ENCODE measurements at regions not wholly inside any gene's neighbourhood (a gene's known extent, or its start where the extent isn't known, plus 50 kb on each side); places are given as distances from the start of the nearest gene placed in this dataset.

DNA sequence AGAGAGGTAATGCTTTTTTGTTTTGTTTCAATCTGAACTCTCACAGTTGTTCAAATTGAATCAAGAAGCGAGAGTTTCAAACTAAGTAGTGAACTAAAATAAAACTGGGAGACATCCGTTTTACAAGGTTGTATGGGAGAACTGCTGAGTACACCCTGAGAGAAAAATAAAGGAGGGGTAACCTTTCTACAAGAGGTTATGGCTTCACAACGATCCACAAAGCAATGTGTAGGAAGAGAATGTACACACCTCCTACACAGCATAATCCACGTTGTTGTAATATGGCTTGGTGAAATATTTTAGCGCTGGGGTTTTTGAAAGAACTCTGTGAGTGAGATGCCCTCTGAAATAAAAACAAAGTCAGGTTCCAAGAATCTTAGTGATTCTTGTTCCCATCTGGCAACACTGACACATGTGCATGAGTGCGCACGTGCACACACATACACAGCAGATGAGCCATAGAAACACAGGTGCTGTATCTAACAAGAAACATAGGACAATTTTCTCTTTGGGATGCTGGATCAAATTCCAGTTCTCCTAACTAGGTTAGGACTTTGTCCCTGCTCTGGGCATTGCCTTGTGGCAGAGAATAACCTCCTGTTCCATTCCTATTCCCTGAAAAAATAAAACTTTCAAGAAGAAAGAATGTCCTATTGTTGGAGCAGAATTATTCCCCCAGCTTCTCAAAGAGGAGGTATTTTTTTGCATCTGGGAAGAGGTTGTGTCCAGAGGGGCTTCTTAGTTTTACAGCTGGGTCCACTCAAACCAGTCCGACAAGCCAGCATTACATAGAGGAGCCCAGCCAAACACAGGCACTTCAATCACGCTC is 94.5 kb upstream of the EFNA5 start:
- Mint-ChIP-seq H3K27ac (no peak overlapping the region), H3K9me3 (no peaks in the 10 kb centered on the region), H3K4me1 (ENCODE audit: low read depth) (no peaks in the 10 kb centered on the region), H3K36me3 (ENCODE audit: low read depth) (no peaks in the 10 kb centered on the region), H3K27me3 (no peaks in the 10 kb centered on the region), H3K4me3 (no peak overlapping the region)
- ATAC-seq (ENCODE audit: poor library complexity) = no peak
- Histone ChIP-seq H3K36me3 (ENCODE audit: insufficient read depth, low read length) (no peaks in the 10 kb centered on the region), H3K4me1 (ENCODE audit: insufficient read depth, low read length) (no peaks in the 10 kb centered on the region), H3K27me3 (ENCODE audit: control insufficient read depth in 1 of 2, insufficient read depth in 2 of 2, low read length in 2 of 2) (no peaks in the 10 kb centered on the region), H3K27ac (ENCODE audit: low read depth in 1 of 2, low read length in 2 of 2) (no peak overlapping the region), H3K4me3 (ENCODE audit: low read length) (no peak overlapping the region), H3K9me3 (ENCODE audit: control insufficient read depth in 1 of 2, insufficient read depth in 1 of 2, low read length in 2 of 2) (no peaks in the 10 kb centered on the region)
- ChIA-PET POLR2A (no interaction called here), CTCF (no interaction called here)
- intact Hi-C loops (cut with DNase I, micrococcal nuclease) = no loop called here
- no peak for DNase-seq
- TF ChIP-seq, protein P1, sequence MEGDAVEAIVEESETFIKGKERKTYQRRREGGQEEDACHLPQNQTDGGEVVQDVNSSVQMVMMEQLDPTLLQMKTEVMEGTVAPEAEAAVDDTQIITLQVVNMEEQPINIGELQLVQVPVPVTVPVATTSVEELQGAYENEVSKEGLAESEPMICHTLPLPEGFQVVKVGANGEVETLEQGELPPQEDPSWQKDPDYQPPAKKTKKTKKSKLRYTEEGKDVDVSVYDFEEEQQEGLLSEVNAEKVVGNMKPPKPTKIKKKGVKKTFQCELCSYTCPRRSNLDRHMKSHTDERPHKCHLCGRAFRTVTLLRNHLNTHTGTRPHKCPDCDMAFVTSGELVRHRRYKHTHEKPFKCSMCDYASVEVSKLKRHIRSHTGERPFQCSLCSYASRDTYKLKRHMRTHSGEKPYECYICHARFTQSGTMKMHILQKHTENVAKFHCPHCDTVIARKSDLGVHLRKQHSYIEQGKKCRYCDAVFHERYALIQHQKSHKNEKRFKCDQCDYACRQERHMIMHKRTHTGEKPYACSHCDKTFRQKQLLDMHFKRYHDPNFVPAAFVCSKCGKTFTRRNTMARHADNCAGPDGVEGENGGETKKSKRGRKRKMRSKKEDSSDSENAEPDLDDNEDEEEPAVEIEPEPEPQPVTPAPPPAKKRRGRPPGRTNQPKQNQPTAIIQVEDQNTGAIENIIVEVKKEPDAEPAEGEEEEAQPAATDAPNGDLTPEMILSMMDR (IDR thresholded peaks at IDR 0.05) = no peak

DNA sequence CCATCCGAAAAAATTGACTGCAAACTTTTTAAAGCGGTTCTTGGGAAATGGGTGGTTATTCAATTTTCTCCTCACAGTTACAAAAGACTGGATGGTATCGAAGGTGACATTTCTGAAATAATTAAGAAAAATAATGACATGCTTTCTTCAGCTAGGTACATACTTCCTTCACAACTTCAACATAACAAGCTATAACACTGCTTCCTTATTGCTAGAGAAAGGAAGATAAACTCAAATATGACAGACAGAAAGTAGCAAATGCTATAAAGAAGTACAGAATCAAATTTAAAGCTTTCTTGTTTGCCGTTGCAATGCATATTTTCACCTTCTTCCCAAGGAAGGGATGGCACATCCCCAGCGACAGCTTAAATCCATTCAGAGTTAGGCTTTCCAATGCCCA is 93.5 kb upstream of the EFNA5 start:
- H3K9me3 ChIP-seq (ENCODE audit: control insufficient read depth in 1 of 2, insufficient read depth in 1 of 2, low read length in 2 of 2) = no peaks in the 10 kb centered on the region
- no peak overlapping the region for H3K4me3 ChIP-seq (ENCODE audit: low read length)
- intact Hi-C loops (cut with DNase I, micrococcal nuclease) = no loop called here
- no peaks in the 10 kb centered on the region for H3K27me3 ChIP-seq (ENCODE audit: control insufficient read depth in 1 of 2, insufficient read depth in 2 of 2, low read length in 2 of 2)
- Mint-ChIP-seq H3K4me1 (ENCODE audit: low read depth) (no peaks in the 10 kb centered on the region), H3K9me3 (no peaks in the 10 kb centered on the region), H3K27ac (no peak overlapping the region), H3K4me3 (no peak overlapping the region), H3K27me3 (no peaks in the 10 kb centered on the region), H3K36me3 (ENCODE audit: low read depth) (no peaks in the 10 kb centered on the region)
- no peak overlapping the region for H3K27ac ChIP-seq (ENCODE audit: low read depth in 1 of 2, low read length in 2 of 2)
- TF ChIP-seq, protein P1 (IDR thresholded peaks at IDR 0.05) = no peak
- ChIA-PET POLR2A (no interaction called here), CTCF (no interaction called here)
- no peaks in the 10 kb centered on the region for H3K4me1 ChIP-seq (ENCODE audit: insufficient read depth, low read length)
- DNase-seq (no peak), ATAC-seq (ENCODE audit: poor library complexity) (no peak)
- no peaks in the 10 kb centered on the region for H3K36me3 ChIP-seq (ENCODE audit: insufficient read depth, low read length)

DNA sequence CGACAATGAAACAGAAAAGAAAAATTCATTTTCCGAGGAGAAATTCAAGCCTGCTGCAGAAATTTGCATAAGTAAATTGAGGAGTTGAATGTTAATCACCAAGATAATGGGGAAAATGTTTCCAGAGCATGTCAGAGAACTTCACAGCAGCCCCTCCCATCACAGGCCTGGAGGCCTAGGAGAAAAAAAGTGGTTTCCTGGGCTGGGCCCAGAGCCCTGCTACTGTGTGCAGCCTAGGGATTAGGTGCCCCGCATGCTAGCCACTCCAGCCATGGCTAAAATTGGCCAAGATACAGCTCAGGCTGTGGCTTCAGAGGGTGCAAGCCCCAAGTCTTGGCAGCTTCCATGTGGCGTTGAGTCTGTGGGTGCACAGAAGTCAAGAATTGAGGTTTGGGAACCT is 82.7 kb upstream of the EFNA5 start:
- Histone ChIP-seq H3K4me3 (ENCODE audit: low read length) (no peak overlapping the region), H3K4me1 (ENCODE audit: insufficient read depth, low read length) (no peaks in the 10 kb centered on the region), H3K36me3 (ENCODE audit: insufficient read depth, low read length) (no peaks in the 10 kb centered on the region), H3K9me3 (ENCODE audit: control insufficient read depth in 1 of 2, insufficient read depth in 1 of 2, low read length in 2 of 2) (peaks cover 0 to 4% of the 10 kb centered on the region in 2 experiments), H3K27me3 (ENCODE audit: control insufficient read depth in 1 of 2, insufficient read depth in 2 of 2, low read length in 2 of 2) (no peaks in the 10 kb centered on the region), H3K27ac (ENCODE audit: low read depth in 1 of 2, low read length in 2 of 2) (no peak overlapping the region)
- H3K27me3 Mint-ChIP-seq = peaks cover 19% of the 10 kb centered on the region
- POLR2A ChIA-PET = no interaction called here
- intact Hi-C loops (cut with DNase I, micrococcal nuclease) = no loop called here
- no peaks in the 10 kb centered on the region for H3K36me3 Mint-ChIP-seq (ENCODE audit: low read depth)
- no peaks in the 10 kb centered on the region for H3K9me3 Mint-ChIP-seq
- ATAC-seq (ENCODE audit: poor library complexity) (no peak), DNase-seq (no peak)
- H3K4me1 Mint-ChIP-seq (ENCODE audit: low read depth) = no peaks in the 10 kb centered on the region
- TF ChIP-seq, protein P1 (IDR thresholded peaks at IDR 0.05) = no peak
- CTCF ChIA-PET = no interaction called here
- no peak overlapping the region for H3K27ac Mint-ChIP-seq
- no peak overlapping the region for H3K4me3 Mint-ChIP-seq

All from CD4-positive, alpha-beta T cell (primary cell).